Activated CD4-positive, alpha-beta T cell treated with anti-CD3 and anti-CD28 coated beads, Interleukin-2, amount 10 ng/mL, durations not matched to agents 24 days and 14 days (primary cell): ENCODE measurements at regions not wholly inside any gene's neighbourhood (a gene's known extent, or its start where the extent isn't known, plus 50 kb on each side); places are given as distances from the start of the nearest gene placed in this dataset.
A peak's percentile ranks its signal among the peaks of the same experiment; 100 is the strongest.

Experiments
- DNase-seq: peaks from one replicate; pipeline ENCODE4 v3.0.0; 2022
- H3K27ac Mint-ChIP-seq: one replicate; pipeline ENCODE4 v1.8.0; 2022; ENCODE audit warnings: mild to moderate bottlenecking, mixed read lengths
- H3K27me3 Mint-ChIP-seq: one replicate; pipeline ENCODE4 v1.8.0; 2022; ENCODE audit warnings: mixed read lengths
- H3K36me3 Mint-ChIP-seq: one replicate; pipeline ENCODE4 v1.8.0; 2022; ENCODE audit warnings: low read depth, mild to moderate bottlenecking, mixed read lengths
- H3K4me1 Mint-ChIP-seq: one replicate; pipeline ENCODE4 v1.8.0; 2021; ENCODE audit warnings: mixed read lengths
- H3K4me3 Mint-ChIP-seq: one replicate; pipeline ENCODE4 v1.8.0; 2022; ENCODE audit warnings: mild to moderate bottlenecking, moderate library complexity, mixed read lengths
- H3K9me3 Mint-ChIP-seq: one replicate; pipeline ENCODE4 v1.8.0; 2021; ENCODE audit warnings: mixed read lengths
- intact Hi-C: fragments of 100-400 bp; cut with micrococcal nuclease; formaldehyde crosslinking; loops from one replicate; pipeline ENCODE4 v1.15.1; 2023

DNA sequence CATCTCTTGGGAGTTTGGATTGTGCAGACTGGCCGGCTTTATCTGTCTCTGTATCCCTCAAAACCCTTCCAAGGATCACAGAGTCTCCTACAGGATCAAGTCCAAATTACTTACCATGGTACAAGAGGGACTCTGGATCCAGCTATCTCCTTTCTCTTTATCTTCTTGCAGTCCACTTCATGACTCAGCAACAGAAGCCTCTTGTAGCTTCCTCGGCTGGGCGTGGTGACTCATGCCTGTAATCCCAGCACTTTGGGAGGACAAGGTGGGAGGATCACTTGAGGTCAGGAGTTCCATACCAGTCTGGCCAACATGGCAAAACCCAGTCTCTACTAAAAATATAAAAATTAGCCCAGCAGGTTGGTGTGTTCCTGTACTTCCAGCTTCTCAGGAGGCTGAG lies 189.7 kb downstream of the BCAT1 start:
- Mint-ChIP-seq H3K9me3 (peaks cover 4% of the 10 kb centered on the region), H3K27ac (no peak overlapping the region), H3K4me3 (no peak overlapping the region), H3K27me3 (peaks cover 1% of the 10 kb centered on the region), H3K4me1 (peaks cover 12% of the 10 kb centered on the region), H3K36me3 (no peaks in the 10 kb centered on the region)
- DNase-seq = no peak
- intact Hi-C loops = no loop called here

DNA sequence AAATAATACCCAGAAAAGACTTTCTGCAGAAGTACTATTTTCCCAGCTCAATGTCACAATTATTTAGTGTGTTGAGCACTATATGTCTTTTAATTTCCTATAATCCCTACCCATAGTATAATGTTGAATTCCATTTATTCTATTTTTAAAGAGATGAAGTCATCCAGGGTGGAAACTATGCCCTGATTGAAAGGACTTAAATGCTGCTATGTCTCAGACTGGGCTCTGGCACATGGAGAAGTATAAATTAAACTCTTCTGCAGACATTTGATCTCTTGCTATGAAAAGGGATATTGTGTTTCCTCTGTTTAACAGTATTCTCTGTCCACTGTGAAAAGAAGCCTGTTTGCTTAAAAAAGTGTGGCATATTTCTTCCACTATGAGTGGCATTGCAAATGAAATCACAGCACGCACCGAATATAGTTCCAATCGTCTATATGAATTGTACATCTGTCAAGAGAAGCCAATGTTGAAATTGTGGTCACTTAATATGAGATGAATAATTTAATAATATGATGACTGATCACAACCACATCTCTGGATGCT lies 192.3 kb downstream of the BCAT1 start:
- no peak for DNase-seq
- intact Hi-C loops = no loop called here
- Mint-ChIP-seq H3K27me3 (peaks cover 1% of the 10 kb centered on the region), H3K27ac (no peak overlapping the region), H3K9me3 (peaks cover 4% of the 10 kb centered on the region), H3K4me1 (peaks cover 16% of the 10 kb centered on the region), H3K4me3 (no peak overlapping the region), H3K36me3 (no peaks in the 10 kb centered on the region)

DNA sequence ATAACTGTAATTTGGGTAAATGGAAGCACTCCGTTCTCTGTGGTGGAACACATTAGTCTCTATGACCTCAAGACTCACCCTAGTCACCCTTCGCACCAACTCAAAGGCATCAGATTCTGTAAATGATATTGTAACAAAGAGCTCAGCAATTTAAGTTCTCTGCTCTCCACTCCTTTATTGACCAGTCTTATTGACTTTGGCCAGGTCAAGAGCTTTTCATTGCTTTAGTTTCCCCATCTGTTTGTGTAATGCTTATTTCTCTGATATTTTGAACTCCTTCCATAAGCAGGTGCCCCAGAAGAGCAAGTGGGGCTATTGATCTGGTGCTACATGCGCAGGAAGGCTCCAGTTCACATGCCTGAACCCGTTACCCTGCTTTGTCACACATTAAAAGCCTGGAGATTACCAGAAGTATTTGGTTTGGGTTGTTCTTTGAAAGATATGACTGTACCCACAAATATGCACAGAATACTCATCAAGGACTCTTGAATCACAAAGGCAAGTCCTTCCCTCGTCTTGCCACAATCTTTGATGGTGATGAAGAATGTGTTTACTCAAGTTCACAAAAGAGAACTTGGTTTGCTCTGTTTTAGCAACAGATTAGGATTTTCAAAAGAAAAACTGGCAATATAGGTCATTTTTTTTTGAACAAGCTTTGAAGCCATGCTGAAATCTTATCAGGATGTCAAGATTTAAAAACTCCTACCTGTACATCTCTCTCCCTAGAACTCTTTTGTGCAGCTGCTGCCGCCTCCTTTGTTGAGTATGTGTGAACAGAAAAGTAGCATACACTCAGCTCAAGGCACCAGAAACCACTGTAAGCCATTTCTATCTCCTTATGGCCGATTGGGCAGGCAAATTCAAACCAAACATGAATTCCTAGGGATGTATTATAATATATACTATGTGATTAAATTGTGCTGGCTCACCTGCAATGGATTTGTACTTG lies 193.9 kb downstream of the BCAT1 start:
- Mint-ChIP-seq H3K4me3 (peak overlapping the region; percentile 15), H3K9me3 (peaks cover 4% of the 10 kb centered on the region), H3K4me1 (peaks cover 19% of the 10 kb centered on the region), H3K36me3 (no peaks in the 10 kb centered on the region), H3K27ac (peak overlapping the region; percentile 85), H3K27me3 (peaks cover 1% of the 10 kb centered on the region)
- DNase-seq = no peak
- intact Hi-C loops = loop anchor here (1.0 to 2.0 kb wide), 3 partner anchors 24 to 84 kb away; no protein-coding TSS in a partner anchor

DNA sequence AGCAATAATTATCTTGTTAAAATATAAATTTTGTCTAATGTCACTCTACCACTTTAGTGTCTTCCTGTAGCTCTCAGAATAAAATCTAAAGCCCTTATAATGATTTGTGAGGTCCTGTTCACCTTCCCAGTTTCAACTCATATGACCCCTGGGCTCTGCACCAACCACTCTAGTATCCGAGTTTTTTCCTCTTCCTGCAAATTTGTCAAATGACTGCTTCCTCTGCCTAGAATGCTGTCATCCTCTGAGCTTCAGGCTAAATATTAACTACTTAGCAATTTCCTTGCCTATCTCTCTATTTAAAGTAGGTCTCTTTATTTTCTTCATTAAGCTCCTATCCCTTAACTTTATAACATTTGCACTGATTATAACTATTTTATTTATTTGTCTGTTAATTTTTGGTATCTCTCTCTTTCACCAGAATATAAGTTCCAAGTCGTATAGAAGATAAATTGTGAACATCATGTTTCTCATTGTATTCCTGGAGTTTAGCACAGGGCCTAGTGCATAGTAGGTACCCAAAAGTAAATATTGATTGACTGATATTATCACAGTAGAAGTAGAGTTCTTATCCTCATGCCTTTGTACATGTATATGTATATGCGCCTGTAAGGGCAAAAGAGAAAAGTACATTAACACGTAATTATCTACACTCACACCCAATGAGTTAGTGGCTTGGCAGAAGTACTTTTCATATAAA lies 196.0 kb downstream of the BCAT1 start:
- H3K9me3 Mint-ChIP-seq = peaks cover 4% of the 10 kb centered on the region

GRCh38 chr12:24751181-24751580 lies 197.7 kb downstream of the BCAT1 start:
- no peak overlapping the region for H3K4me3 Mint-ChIP-seq
- peaks cover 4% of the 10 kb centered on the region for H3K9me3 Mint-ChIP-seq
- H3K36me3 Mint-ChIP-seq = no peaks in the 10 kb centered on the region
- H3K4me1 Mint-ChIP-seq = peaks cover 19% of the 10 kb centered on the region
- intact Hi-C loops = no loop called here
- DNase-seq = no peak
- H3K27me3 Mint-ChIP-seq = no peaks in the 10 kb centered on the region
- peak overlapping the region; percentile 5 for H3K27ac Mint-ChIP-seq

More for the DNA sequence above, 196.0 kb downstream of the BCAT1 start:
- H3K27ac Mint-ChIP-seq = no peak overlapping the region
- DNase-seq = no peak
- H3K4me1 Mint-ChIP-seq = peaks cover 19% of the 10 kb centered on the region
- intact Hi-C loops = no loop called here
- no peaks in the 10 kb centered on the region for H3K36me3 Mint-ChIP-seq
- H3K4me3 Mint-ChIP-seq = no peak overlapping the region
- no peaks in the 10 kb centered on the region for H3K27me3 Mint-ChIP-seq

DNA sequence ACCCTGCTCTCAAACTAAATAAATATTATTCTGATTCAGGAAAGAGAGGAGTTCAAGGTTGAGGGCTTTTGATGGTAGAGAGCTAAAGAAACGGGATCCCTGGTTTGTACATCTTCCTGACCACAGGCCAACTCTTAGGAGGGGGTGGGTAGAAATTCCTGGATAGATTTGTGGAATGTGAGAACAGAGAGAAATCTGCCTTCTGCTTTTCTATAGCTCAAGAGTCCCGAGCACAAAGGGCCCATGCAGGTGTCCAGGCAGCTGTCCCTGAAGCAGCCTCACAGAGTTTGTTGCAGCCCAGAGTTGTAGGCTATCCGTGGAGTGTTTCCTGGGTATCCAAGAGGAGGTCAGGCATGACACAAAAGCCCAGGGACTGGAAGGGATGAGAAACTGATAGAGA lies 198.6 kb downstream of the BCAT1 start:
- Mint-ChIP-seq H3K4me3 (peak overlapping the region; percentile 15), H3K9me3 (peaks cover 4% of the 10 kb centered on the region), H3K27ac (no peak overlapping the region), H3K4me1 (peaks cover 14% of the 10 kb centered on the region), H3K27me3 (no peaks in the 10 kb centered on the region), H3K36me3 (no peaks in the 10 kb centered on the region)
- DNase-seq = no peak
- intact Hi-C loops = no loop called here

DNA sequence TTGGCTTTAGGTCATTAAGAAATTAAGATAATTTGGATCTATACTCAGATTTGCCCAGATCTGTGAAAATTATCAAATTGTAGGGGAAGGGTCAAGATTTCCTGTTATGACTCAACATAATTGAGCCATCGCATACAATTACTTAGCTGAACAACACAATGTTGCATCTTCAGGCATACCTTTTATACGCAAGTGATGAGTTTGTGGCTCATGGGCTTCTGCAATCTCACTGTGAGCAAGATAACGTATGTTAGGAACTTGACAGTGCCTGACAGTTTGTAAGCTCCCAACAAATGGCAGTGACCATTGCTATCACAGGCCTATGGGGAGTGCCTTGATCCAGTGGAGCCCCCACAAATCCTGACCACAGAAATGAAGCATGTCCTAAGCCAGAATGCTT lies 199.7 kb downstream of the BCAT1 start:
- Mint-ChIP-seq H3K9me3 (no peaks in the 10 kb centered on the region), H3K27me3 (no peaks in the 10 kb centered on the region), H3K27ac (no peak overlapping the region), H3K36me3 (no peaks in the 10 kb centered on the region), H3K4me3 (no peak overlapping the region), H3K4me1 (peaks cover 7% of the 10 kb centered on the region)
- no peak for DNase-seq
- intact Hi-C loops = no loop called here

DNA sequence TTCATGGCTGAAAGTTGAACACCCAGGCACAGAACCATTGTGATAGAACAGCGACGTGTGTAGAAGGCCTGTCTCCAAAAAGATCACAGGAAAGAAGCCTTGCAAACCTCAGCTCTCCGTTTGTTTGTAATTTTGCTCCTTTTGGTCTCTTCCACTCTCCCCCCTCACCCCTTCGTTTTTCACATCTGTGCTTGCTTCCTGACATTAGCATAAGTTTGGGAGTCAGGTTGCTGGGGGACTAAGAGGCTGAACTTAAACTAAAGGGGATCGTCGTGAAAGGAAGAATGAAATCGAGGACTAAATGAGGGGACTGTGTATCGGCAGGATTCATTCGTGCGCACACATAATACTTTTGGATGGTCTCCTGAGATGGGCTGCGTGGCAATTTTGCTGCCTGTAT lies 200.6 kb downstream of the BCAT1 start:
- H3K4me1 Mint-ChIP-seq = peaks cover 7% of the 10 kb centered on the region
- DNase-seq = no peak
- no peak overlapping the region for H3K27ac Mint-ChIP-seq
- no peaks in the 10 kb centered on the region for H3K9me3 Mint-ChIP-seq
- no peaks in the 10 kb centered on the region for H3K36me3 Mint-ChIP-seq
- H3K4me3 Mint-ChIP-seq = no peak overlapping the region
- intact Hi-C loops = no loop called here
- no peaks in the 10 kb centered on the region for H3K27me3 Mint-ChIP-seq

GRCh38 chr12:24746864-24747263 lies 202.0 kb downstream of the BCAT1 start:
- Mint-ChIP-seq H3K4me3 (no peak overlapping the region), H3K27ac (no peak overlapping the region), H3K27me3 (no peaks in the 10 kb centered on the region), H3K36me3 (no peaks in the 10 kb centered on the region), H3K4me1 (peaks cover 17% of the 10 kb centered on the region), H3K9me3 (peaks cover 3% of the 10 kb centered on the region)
- no peak for DNase-seq
- intact Hi-C loops = no loop called here

GRCh38 chr12:24746006-24746671 lies 202.8 kb downstream of the BCAT1 start:
- Mint-ChIP-seq H3K27me3 (no peaks in the 10 kb centered on the region), H3K27ac (no peak overlapping the region), H3K4me1 (peaks cover 10% of the 10 kb centered on the region), H3K4me3 (no peak overlapping the region), H3K36me3 (no peaks in the 10 kb centered on the region), H3K9me3 (peaks cover 3% of the 10 kb centered on the region)
- no peak for DNase-seq
- intact Hi-C loops = no loop called here

- no peaks in the 10 kb centered on the region for H3K36me3 Mint-ChIP-seq
- H3K27ac Mint-ChIP-seq = no peak overlapping the region
- H3K9me3 Mint-ChIP-seq = peaks cover 3% of the 10 kb centered on the region
- no peaks in the 10 kb centered on the region for H3K27me3 Mint-ChIP-seq
- H3K4me1 Mint-ChIP-seq = peaks cover 15% of the 10 kb centered on the region
- intact Hi-C loops = no loop called here
- DNase-seq = no peak
- no peak overlapping the region for H3K4me3 Mint-ChIP-seq
Observed at GRCh38 chr12:24743941-24744793, 204.7 kb downstream of the BCAT1 start.

DNA sequence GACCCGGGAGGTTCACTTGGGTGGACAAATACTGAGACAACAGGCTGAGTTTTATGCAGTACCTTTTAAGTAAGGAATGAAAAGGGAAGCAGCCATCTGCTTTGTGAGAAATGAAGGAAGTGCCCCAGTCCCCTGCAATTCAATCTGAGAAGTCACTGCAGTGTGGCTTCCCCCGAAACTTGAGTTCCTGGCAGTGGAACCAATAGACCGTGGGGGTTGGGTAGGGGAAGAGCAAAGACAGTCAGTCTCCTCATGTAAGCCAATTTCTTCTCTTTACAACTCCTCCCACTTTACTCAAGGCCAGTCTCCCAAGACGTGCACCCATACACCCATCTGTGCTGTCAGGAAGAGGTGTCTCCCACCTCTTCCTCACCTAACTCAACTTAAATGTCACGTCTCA lies 206.5 kb downstream of the BCAT1 start:
- H3K36me3 Mint-ChIP-seq = no peaks in the 10 kb centered on the region
- peak overlapping the region; percentile 49 for H3K27ac Mint-ChIP-seq
- DNase-seq = peak; percentile 64
- no peak overlapping the region for H3K4me3 Mint-ChIP-seq
- H3K9me3 Mint-ChIP-seq = peaks cover 3% of the 10 kb centered on the region
- intact Hi-C loops = no loop called here
- H3K27me3 Mint-ChIP-seq = no peaks in the 10 kb centered on the region
- peaks cover 15% of the 10 kb centered on the region for H3K4me1 Mint-ChIP-seq

- Mint-ChIP-seq H3K9me3 (peaks cover 3% of the 10 kb centered on the region), H3K27me3 (no peaks in the 10 kb centered on the region), H3K27ac (no peak overlapping the region), H3K4me3 (no peak overlapping the region), H3K36me3 (no peaks in the 10 kb centered on the region), H3K4me1 (peaks cover 15% of the 10 kb centered on the region)
- DNase-seq = no peak
- intact Hi-C loops = no loop called here
Observed at GRCh38 chr12:24741216-24741615, 207.7 kb downstream of the BCAT1 start.
